Germinal center (tissue), 1 donor: ENCODE measurements at regions not wholly inside any gene's neighbourhood (a gene's known extent, or its start where the extent isn't known, plus 50 kb on each side); places are given as distances from the start of the nearest gene placed in this dataset.
"Not testable (repeated sequence)": the region's sequence is repeated elsewhere in the genome, so short reads cannot be mapped to it uniquely, and the experiment has no call there.

Experiments
- DNase-seq: peaks from one replicate; pipeline ENCODE4 v3.0.0; 2012; ENCODE audit warnings: mixed read lengths, low spot score

DNA sequence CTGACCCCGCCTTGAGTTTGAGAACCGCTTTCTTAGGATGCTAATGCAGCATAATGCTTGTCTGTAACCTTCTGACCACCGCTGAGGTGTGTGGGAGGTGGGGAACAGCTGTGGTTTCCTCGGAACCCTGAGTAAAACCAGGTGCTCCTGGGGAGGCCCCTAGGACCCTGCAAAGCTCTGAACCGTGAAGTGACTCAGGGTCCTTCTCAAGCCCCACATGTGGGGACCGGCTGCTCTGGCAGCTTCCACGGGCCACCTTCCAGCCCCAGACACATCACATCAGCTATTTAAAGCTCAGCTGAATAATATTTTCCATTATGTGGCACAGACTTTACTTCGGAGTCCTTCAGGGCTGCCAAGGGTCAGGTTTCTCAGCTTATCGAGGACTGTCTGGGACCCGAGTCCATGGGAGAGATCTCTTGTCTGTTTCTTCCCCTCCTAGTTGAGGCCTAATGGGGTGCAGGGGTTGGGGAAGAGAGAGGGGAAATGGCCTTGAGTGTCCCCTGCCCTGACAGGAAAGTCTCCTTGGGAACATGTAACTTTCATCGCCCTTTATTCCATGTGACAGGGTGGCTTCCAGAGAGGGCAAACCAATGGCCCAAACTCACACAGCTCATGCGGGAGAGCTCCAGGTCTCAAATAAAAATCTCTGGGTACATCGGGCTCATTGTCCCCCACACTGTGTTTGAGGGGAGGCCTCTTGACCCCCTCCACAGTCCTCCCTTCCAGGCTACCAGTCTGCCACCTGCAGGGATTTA is 186.1 kb upstream of the SLC24A3 start:
- DNase-seq: peak; percentile 31

GRCh38 chr20:19026901-19027644 is 185.4 kb upstream of the SLC24A3 start:
- DNase-seq: no peak

GRCh38 chr20:19027971-19028370 is 184.5 kb upstream of the SLC24A3 start:
- no peak for DNase-seq

DNA sequence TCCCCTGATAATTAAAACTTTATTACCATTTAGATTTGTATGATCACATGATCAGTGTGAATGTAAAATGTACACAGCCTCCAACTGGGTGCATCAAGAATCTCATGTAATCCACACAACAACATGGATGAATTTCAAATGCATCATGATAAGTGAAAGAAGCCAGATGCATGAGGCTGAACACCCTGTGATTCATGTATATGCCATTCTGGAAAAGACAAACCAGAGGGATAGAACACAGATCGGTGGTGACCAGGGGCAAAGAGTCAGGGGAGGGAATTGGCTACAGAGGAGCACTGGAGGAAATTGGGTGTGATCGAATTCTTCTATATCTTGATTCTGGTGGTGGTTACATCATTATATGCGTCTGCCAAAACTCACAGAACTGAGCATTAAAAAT is 170.7 kb upstream of the SLC24A3 start:
- no peak for DNase-seq

GRCh38 chr20:19045371-19045770 is 167.1 kb upstream of the SLC24A3 start:
- no peak for DNase-seq

GRCh38 chr20:19047040-19047950 is 165.1 kb upstream of the SLC24A3 start:
- DNase-seq: no peak

DNA sequence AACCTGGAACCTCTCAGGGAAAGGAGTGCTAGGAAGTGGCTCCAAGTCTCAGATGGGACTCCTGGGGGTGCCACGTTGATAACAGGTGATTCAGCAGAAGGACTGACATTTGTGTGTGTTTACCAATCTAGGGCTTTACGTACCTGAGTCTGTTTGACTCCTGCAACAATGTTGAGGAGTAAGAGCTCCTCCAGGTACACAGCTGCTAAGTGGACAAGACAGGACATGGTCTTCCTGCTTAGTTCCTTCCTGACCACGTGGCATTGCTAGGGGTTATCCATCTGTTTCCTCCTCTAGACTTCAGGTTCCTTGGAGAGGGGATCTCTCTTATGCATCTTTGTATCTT is 164.5 kb upstream of the SLC24A3 start:
- no peak for DNase-seq

DNA sequence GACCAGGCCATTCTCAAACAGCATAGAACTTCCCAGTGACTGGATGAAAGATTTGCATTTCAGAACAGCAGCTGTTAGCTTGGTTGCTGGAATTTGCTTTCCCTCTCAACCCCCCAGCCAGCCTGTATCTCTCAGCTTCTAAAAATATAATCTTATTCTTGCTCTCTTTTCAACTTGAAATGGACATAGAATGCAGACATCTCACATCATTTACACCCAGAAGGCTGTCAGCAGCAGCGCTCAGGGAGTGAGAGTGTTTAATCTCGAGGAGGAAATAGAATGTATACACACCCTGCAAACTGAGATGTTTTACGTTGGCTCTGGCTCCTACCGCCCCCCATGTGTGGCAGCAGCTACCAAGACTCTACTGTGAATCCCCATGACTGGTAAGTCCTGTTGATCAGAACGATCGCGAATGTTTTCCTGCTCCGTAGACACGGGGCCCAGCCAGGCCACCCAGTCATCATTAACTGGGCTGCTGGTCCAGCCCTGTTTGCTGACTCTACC is 163.4 kb upstream of the SLC24A3 start:
- no peak for DNase-seq

GRCh38 chr20:19049514-19049913 is 162.9 kb upstream of the SLC24A3 start:
- no peak for DNase-seq

GRCh38 chr20:19056909-19057308 is 155.5 kb upstream of the SLC24A3 start:
- no peak for DNase-seq

GRCh38 chr20:19064788-19065187 is 147.7 kb upstream of the SLC24A3 start:
- DNase-seq: not testable (repeated sequence)

- no peak for DNase-seq
These were observed 144.5 kb upstream of the SLC24A3 start for GRCh38 chr20:19067986-19068385.

DNA sequence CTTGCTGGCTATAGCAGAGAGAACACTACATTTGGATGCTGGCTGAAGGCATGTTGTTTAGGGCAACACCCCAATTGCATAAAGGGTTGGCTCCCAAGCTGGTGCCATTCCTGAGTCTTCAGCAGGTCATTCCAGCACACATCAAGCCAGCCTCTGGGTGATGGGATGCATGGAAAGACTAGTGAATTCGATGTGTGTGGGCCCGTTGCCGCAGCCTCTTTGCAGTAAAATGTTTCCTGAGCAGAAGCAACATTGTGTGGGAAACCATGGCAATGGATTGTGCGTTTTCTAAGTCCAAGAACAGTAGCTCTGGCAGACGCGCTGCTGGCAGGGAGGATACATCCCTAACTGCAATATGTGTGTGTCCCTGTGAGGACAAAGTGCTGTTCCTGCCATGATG is 142.4 kb upstream of the SLC24A3 start:
- no peak for DNase-seq

- peak; percentile 61 for DNase-seq
These were observed 141.6 kb upstream of the SLC24A3 start for GRCh38 chr20:19070681-19071445.

- no peak for DNase-seq
These were observed 141.1 kb upstream of the SLC24A3 start for GRCh38 chr20:19071446-19071725.

DNA sequence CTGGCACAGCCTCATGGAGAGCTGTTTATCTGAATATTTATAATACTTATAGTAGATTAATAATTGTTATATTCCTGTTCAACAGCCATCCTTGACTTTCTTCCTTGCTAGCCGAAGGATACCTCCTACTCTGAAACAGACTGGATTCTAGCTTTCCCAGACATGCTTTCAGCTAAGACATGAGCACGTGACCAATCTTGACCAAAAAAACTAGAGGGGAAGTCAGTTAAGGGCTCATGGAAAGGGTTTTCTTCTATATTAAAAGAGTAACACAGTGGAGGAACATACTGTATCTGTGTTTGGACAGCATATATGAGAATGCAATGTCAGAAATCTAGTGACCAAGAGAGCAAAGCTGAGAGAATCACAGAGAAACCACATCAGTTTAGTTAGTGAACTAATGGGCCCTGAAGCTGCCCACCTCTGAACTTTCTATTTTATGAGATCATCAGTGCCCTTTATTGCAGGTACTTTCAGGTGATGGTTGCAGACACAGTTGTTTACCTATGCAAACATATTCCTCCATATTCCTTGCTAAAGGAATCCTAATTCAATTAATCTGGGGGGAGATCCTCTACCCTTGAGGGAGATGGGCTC is 140.4 kb upstream of the SLC24A3 start:
- no peak for DNase-seq

DNA sequence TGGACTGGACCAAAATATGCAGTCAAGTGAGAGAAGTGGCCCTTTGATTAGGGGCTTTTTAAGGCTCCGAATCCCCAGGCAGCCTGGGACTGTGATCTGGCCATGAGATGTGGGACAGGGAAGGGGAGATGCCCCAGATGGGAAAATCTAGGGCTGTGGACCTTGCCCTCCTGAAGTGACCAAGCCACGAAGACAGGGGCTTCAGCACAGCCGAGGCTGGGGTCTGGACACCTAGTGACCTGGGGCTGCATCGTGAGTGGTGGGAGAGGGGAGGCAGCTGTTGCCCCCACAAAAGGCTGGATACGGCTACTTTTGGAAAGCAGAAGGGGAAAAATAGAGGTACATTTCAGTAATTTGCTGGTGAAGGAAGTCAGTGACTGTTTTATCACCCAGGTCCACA is 139.5 kb upstream of the SLC24A3 start:
- no peak for DNase-seq

GRCh38 chr20:19073584-19074218 is 138.7 kb upstream of the SLC24A3 start:
- DNase-seq: peak; percentile 58

- no peak for DNase-seq
These were observed 138.1 kb upstream of the SLC24A3 start for GRCh38 chr20:19074356-19074755.

DNA sequence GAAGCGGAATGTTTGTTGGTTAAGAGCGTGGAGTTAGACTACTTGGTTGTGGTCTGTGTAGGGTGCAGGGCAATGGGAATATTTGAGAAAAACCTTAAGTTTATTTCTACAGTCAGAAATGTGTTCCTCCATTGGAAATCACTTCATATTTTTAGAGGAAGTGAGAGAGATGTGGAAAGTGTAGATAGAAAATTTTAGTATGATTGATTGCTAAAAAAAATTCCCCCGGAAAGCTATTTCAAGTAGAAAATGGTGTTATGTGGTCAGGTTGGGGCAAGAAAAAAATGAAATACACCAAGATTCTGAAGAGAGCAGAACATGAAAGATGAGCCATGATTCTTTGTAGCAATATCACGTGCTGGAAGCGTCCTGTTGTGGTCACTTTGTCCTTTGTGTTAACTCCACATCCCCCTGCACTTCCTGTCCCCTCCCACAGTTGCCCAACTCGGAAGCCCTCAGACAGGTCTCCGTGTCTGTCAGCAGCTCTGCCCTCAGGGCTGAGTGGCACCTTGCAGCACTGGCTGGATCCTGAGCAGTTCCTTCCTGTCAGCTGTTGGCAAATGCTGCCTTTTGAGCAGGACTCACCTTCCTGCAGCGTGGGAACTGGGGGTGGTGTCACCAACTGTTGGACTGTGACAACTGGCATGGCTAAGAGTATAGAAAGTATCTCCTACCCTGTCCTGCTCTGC is 137.5 kb upstream of the SLC24A3 start:
- peak; percentile 36 for DNase-seq
